K562 (cell line): ENCODE measurements at regions not wholly inside any gene's neighbourhood (a gene's known extent, or its start where the extent isn't known, plus 50 kb on each side); places are given as distances from the start of the nearest gene placed in this dataset.

Source experiments
- ATAC-seq: fragments of 200-7000 bp; cut with Tn5 transposase; 3 replicates; pipeline ENCODE4 v1.9.1; 2020; ENCODE audit warnings: moderate library complexity
- BruUV-seq: library from RNA; stranded (reverse); fragments of 400-500 nt; replicated peaks from 2 replicates; lab custom pipeline; 2021; lab: Mats Ljungman, UMichigan
- CTCF ChIA-PET: fragments of 300-600 bp; formaldehyde crosslinking; extraction: SDS; loops from one replicate; lab custom pipeline; 2021; ENCODE audit warnings: low intra/inter-chr PET ratio; lab: Yijun Ruan, JAX
- POLR2A ChIA-PET: fragments of 300-600, 350-650 bp; sonication (Branson Sonifier 250); formaldehyde crosslinking; extraction: SDS; loops from one replicate; lab custom pipeline; 2021; ENCODE audit warnings: antibody characterized with exemption, inconsistent platforms; lab: Yijun Ruan, JAX
- DNase-seq, 4 experiments: peaks; one replicate each; pipeline versions ENCODE4 v3.0.0 to v3.0.0-alpha.2; 2011 to 2018; ENCODE audit warnings: low spot score in 3 of 4, mixed read lengths in 3 of 4; ENCODE audit errors: extremely low read depth in 1 of 4
- FAIRE-seq: peaks from 2 replicates; lab custom pipeline; 2011; peaks lifted over from hg19 to GRCh38; lab: Jason Lieb, UNC
- H2AFZ ChIP-seq: 2 replicates; pipeline ENCODE4 v1.6.0; 2011; ENCODE audit warnings: low read depth, low read length, control low read depth, inconsistent platforms
- H3K27ac ChIP-seq: fragments of 200-600 bp; 3 replicates; pipeline ENCODE4 v1.8.0; 2011; ENCODE audit warnings: low read depth, mild to moderate bottlenecking, control low read depth, inconsistent platforms, low read length, moderate library complexity, mixed read lengths; ENCODE audit errors: extremely low read depth
- H3K27me3 ChIP-seq, 2 experiments: fragments of 300-600 bp in 1 of 2; 2 replicates in 1 of 2; 3 replicates in 1 of 2; pipeline versions ENCODE4 v1.6.0 to v1.8.0; 2011; ENCODE audit warnings: inconsistent platforms in 2 of 2, low read length in 2 of 2, mild to moderate bottlenecking in 1 of 2, mixed read lengths in 1 of 2, moderate library complexity in 1 of 2; ENCODE audit not compliant: control insufficient read depth in 2 of 2, insufficient read depth in 2 of 2
- H3K36me3 ChIP-seq: fragments of 300-600 bp; 3 replicates; pipeline ENCODE4 v1.8.0; 2011; ENCODE audit warnings: mild to moderate bottlenecking, low read length, inconsistent platforms; ENCODE audit not compliant: control insufficient read depth, insufficient read depth
- H3K4me1 ChIP-seq, 2 experiments: fragments of 200-600 bp in 1 of 2; replicated peaks in 1 of 2; 2 replicates in 1 of 2; 3 replicates in 1 of 2; pipeline versions ENCODE4 v1.5.1 to v1.8.0; 2011; ENCODE audit warnings: inconsistent platforms in 2 of 2, low read length in 2 of 2, mild to moderate bottlenecking in 1 of 2, mixed read lengths in 1 of 2, moderate library complexity in 1 of 2; ENCODE audit not compliant: control insufficient read depth in 2 of 2, insufficient read depth in 2 of 2
- H3K4me2 ChIP-seq: 2 replicates; pipeline ENCODE4 v1.6.1; 2011; ENCODE audit warnings: low read length, control low read depth, inconsistent platforms, mixed read lengths; ENCODE audit not compliant: insufficient read depth
- H3K4me3 ChIP-seq: fragments of 200-600 bp; sonication (generic), shearing (Covaris generic); 2 replicates; pipeline ENCODE4 v1.5.1; 2016; ENCODE audit warnings: control low read depth, inconsistent platforms
- H3K79me2 ChIP-seq: fragments of 200-600 bp; 3 replicates; pipeline ENCODE4 v1.8.0; 2011; ENCODE audit warnings: low read length, inconsistent platforms; ENCODE audit not compliant: control insufficient read depth, insufficient read depth
- H3K9ac ChIP-seq, 2 experiments: 2 replicates each; pipeline versions ENCODE4 v1.6.0 to v1.6.1; 2011; ENCODE audit warnings: low read depth in 2 of 2, low read length in 2 of 2, control low read depth in 1 of 2, inconsistent platforms in 1 of 2, mild to moderate bottlenecking in 1 of 2, mixed read lengths in 1 of 2; ENCODE audit not compliant: insufficient read depth in 1 of 2
- H3K9me1 ChIP-seq: one replicate; pipeline ENCODE4 v1.6.0; 2011; ENCODE audit warnings: inconsistent platforms, mild to moderate bottlenecking, low read length, moderate library complexity; ENCODE audit not compliant: control insufficient read depth, insufficient read depth
- H3K9me3 ChIP-seq: replicated peaks from 2 replicates; pipeline ENCODE4 v1.5.1; 2011; ENCODE audit warnings: low read depth, low read length, inconsistent platforms; ENCODE audit not compliant: control insufficient read depth, insufficient read depth
- H4K20me1 ChIP-seq: replicated peaks from 2 replicates; pipeline ENCODE4 v1.6.1; 2011; ENCODE audit warnings: low read length, inconsistent platforms, mixed read lengths; ENCODE audit not compliant: control insufficient read depth, insufficient read depth
- C11orf30 ChIP-seq: fragments of 450-650 bp; IDR thresholded peaks from 2 replicates; pipeline ENCODE4 v1.6.1; 2016; ENCODE audit warnings: low read depth, mild to moderate bottlenecking
- CBFA2T2 ChIP-seq: fragments of 450-650 bp; conservative IDR thresholded peaks from 2 replicates; pipeline ENCODE4 v1.6.1; 2017; ENCODE audit warnings: mild to moderate bottlenecking
- HNRNPH1 ChIP-seq: fragments of 200-400 bp; formaldehyde crosslinking; optimal IDR thresholded peaks from 2 replicates; pipeline ENCODE3; 2017; ENCODE audit warnings: low read depth, mild to moderate bottlenecking, low read length, moderate library complexity
- NR1H2 ChIP-seq: sonication (generic); formaldehyde crosslinking; IDR thresholded peaks from 2 replicates; pipeline ENCODE4 v1.4.0; 2020; ENCODE audit warnings: mild to moderate bottlenecking, missing genetic modification reagents
- RBM17 ChIP-seq: fragments of 200-400 bp; formaldehyde crosslinking; IDR thresholded peaks from 2 replicates; pipeline ENCODE4 v1.6.1; 2017; ENCODE audit warnings: low read depth, mild to moderate bottlenecking, low read length, borderline replicate concordance
- RBM34 ChIP-seq: fragments of 200-400 bp; formaldehyde crosslinking; IDR thresholded peaks from 2 replicates; pipeline ENCODE4 v1.6.1; 2018; ENCODE audit warnings: low read length, borderline replicate concordance; ENCODE audit not compliant: insufficient read depth
- ZNF41 ChIP-seq: fragments of 250-450 bp; sonication (Bioruptor Pico); conservative IDR thresholded peaks from 2 replicates; pipeline ENCODE4 v1.4.0; 2020; ENCODE audit warnings: mild to moderate bottlenecking
- ZNF644 ChIP-seq: fragments of 200-800 bp; sonication (Bioruptor generic); IDR thresholded peaks from 2 replicates; pipeline ENCODE4 v1.6.1; 2016; ENCODE audit warnings: low read depth, missing genetic modification characterization, missing compliant biosample characterization
- WGBS: fragments of 100-300 bp; shearing (Covaris generic); methylation state at CpG from one replicate; pipeline ENCODE4 v1.1.6; 2016; ENCODE audit warnings: low coverage, mixed read lengths; ENCODE audit not compliant: insufficient coverage; ENCODE audit errors: missing lambda C conversion rate; 5-methylcytosine and 5-hydroxymethylcytosine counted together
- in situ Hi-C: fragments of 300-500 bp; cut with MboI; formaldehyde crosslinking; loops from 4 replicates; pipeline ENCODE4 v1.15.0; 2018; ENCODE audit warnings: inconsistent platforms, mixed read lengths
- intact Hi-C: fragments of 100-400 bp; cut with micrococcal nuclease; formaldehyde crosslinking; loops from 2 replicates; pipeline ENCODE4 v1.14.2; 2022
- TF ChIP-seq, protein P1 (sequence below): fragments of 250-450 bp; sonication (Bioruptor Pico); IDR thresholded peaks from 2 replicates; pipeline ENCODE4 v1.9.0; 2021; ENCODE audit warnings: mild to moderate bottlenecking, inconsistent platforms

DNA sequence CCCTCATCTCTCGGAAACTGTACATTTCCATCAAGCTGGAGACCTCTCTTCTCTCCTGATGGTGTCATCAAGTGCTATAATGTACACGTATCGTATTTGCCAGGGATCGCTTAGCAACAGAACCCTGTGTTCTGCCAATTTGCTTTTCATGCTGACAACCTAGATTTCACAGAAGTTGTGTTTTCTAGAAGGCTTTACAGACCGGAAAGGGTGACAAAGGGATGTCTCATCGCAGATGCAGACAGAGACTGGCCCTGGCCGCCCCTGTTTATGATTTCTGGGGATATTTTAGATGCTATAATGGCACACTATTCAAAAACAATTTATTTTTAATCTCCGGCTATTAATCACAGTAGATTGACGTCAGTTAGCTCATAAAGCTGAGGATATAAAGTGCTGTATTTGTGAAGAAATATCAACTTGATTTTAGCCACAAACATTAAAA, 291.4 kb downstream of the IRS2 start:
- TF ChIP-seq, protein P1, sequence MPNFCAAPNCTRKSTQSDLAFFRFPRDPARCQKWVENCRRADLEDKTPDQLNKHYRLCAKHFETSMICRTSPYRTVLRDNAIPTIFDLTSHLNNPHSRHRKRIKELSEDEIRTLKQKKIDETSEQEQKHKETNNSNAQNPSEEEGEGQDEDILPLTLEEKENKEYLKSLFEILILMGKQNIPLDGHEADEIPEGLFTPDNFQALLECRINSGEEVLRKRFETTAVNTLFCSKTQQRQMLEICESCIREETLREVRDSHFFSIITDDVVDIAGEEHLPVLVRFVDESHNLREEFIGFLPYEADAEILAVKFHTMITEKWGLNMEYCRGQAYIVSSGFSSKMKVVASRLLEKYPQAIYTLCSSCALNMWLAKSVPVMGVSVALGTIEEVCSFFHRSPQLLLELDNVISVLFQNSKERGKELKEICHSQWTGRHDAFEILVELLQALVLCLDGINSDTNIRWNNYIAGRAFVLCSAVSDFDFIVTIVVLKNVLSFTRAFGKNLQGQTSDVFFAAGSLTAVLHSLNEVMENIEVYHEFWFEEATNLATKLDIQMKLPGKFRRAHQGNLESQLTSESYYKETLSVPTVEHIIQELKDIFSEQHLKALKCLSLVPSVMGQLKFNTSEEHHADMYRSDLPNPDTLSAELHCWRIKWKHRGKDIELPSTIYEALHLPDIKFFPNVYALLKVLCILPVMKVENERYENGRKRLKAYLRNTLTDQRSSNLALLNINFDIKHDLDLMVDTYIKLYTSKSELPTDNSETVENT (CRISPR knock-in tag), result no peak
- TF ChIP-seq RBM17 (no peak), RBM34 (no peak), HNRNPH1 (no peak), C11orf30 (no peak), ZNF41 (CRISPR knock-in tag) (no peak), CBFA2T2 (no peak), NR1H2 (CRISPR knock-in tag) (no peak), ZNF644 (tag) (no peak)
- Histone ChIP-seq H3K4me2 (no peak overlapping the region), H3K27ac (no peak overlapping the region), H3K9ac (no peak overlapping the region), H4K20me1 (no peaks in the 10 kb centered on the region), H3K9me1 (no peaks in the 10 kb centered on the region), H3K4me1 (no peaks in the 10 kb centered on the region), H3K9me3 (no peaks in the 10 kb centered on the region), H3K36me3 (no peaks in the 10 kb centered on the region), H3K27me3 (no peaks in the 10 kb centered on the region), H3K79me2 (no peaks in the 10 kb centered on the region), H3K4me3 (no peak overlapping the region), H2AFZ (no peak overlapping the region)
- FAIRE-seq (no peak), DNase-seq (no peak), ATAC-seq (no peak)
- BruUV-seq, result no TSS peak
- WGBS, result 0% methylated on average over 9 of the region's 9 CpGs
- POLR2A ChIA-PET, result no interaction called here
- CTCF ChIA-PET, result no interaction called here
- in situ Hi-C loops (no loop called here), intact Hi-C loops (no loop called here)
